GM12878 (cell line): ENCODE measurements at regions not wholly inside any gene's neighbourhood (a gene's known extent, or its start where the extent isn't known, plus 50 kb on each side); places are given as distances from the start of the nearest gene placed in this dataset.

Experiments used
- ATAC-seq: fragments of 200-7000 bp; cut with Tn5 transposase; 3 replicates; pipeline ENCODE4 v1.9.1; 2020; ENCODE audit warnings: mild to moderate bottlenecking, moderate library complexity
- BruUV-seq: library from RNA; stranded (reverse); fragments of 400-500 nt; replicated peaks from 2 replicates; lab custom pipeline; 2021; lab: Mats Ljungman, UMichigan
- CTCF ChIA-PET: fragments of 300-600 bp; sonication (Branson Sonifier 250); formaldehyde crosslinking; extraction: SDS; loops from one replicate; lab custom pipeline; 2021; ENCODE audit warnings: inconsistent platforms; lab: Yijun Ruan, JAX
- POLR2A ChIA-PET: fragments of 350-600 bp; formaldehyde crosslinking; extraction: SDS; loops from one replicate; lab custom pipeline; 2021; ENCODE audit warnings: inconsistent platforms; lab: Charles Lee
- RAD21 ChIA-PET: fragments of 300-600 bp; sonication (Branson Sonifier 250); formaldehyde crosslinking; loops from one replicate; lab custom pipeline; 2023; ENCODE audit warnings: antibody characterized with exemption; ENCODE audit not compliant: unreplicated experiment; lab: Charles Lee
- SMC1A ChIA-PET: fragments of 300-600 bp; sonication (Branson Sonifier 250); formaldehyde crosslinking; loops from one replicate; lab custom pipeline; 2023; ENCODE audit not compliant: unreplicated experiment, uncharacterized antibody; lab: Charles Lee
- DNase-seq: peaks from one replicate; pipeline ENCODE4 v3.0.0-alpha.2; 2011; ENCODE audit warnings: low read depth, low spot score
- FAIRE-seq: peaks from 3 replicates; lab custom pipeline; 2011; peaks lifted over from hg19 to GRCh38; lab: Jason Lieb, UNC
- H2AFZ ChIP-seq: 2 replicates; pipeline ENCODE4 v1.6.0; 2011; ENCODE audit warnings: low read depth, low read length, control low read depth; ENCODE audit not compliant: control insufficient read depth
- H3K27ac ChIP-seq: 2 replicates; pipeline ENCODE4 v1.5.1; 2011; ENCODE audit warnings: control low read depth; ENCODE audit not compliant: control insufficient read depth, insufficient read depth
- H3K27me3 ChIP-seq, 2 experiments: replicated peaks in 1 of 2; 2 replicates each; pipeline versions ENCODE4 v1.6.0 to v1.6.1; 2011; ENCODE audit warnings: low read length in 1 of 2; ENCODE audit not compliant: control insufficient read depth in 2 of 2, insufficient read depth in 2 of 2
- H3K36me3 ChIP-seq, 2 experiments: 2 replicates each; pipeline ENCODE4 v1.5.1; 2011; ENCODE audit warnings: low read length in 1 of 2; ENCODE audit not compliant: control insufficient read depth in 2 of 2, insufficient read depth in 2 of 2
- H3K4me1 ChIP-seq: 2 replicates; pipeline ENCODE4 v1.6.1; 2011; ENCODE audit warnings: mild to moderate bottlenecking, low read length, moderate library complexity, mixed read lengths; ENCODE audit not compliant: control insufficient read depth, insufficient read depth
- H3K4me2 ChIP-seq: 2 replicates; pipeline ENCODE4 v1.6.0; 2011; ENCODE audit warnings: control low read depth; ENCODE audit not compliant: control insufficient read depth, insufficient read depth
- H3K4me3 ChIP-seq: fragments of 200-600 bp; sonication (generic); 2 replicates; pipeline ENCODE4 v1.5.1; 2016
- H3K79me2 ChIP-seq: 2 replicates; pipeline ENCODE4 v1.6.0; 2011; ENCODE audit warnings: low read length; ENCODE audit not compliant: control insufficient read depth, insufficient read depth
- H3K9ac ChIP-seq: 2 replicates; pipeline ENCODE4 v1.8.0; 2011; ENCODE audit warnings: low read length, control low read depth, mixed read lengths; ENCODE audit not compliant: control insufficient read depth, insufficient read depth
- H3K9me3 ChIP-seq: replicated peaks from 3 replicates; pipeline ENCODE4 v1.5.1; 2011; ENCODE audit warnings: mild to moderate bottlenecking, low read length; ENCODE audit not compliant: control insufficient read depth, insufficient read depth
- H4K20me1 ChIP-seq: 2 replicates; pipeline ENCODE4 v1.6.0; 2011; ENCODE audit not compliant: control insufficient read depth, insufficient read depth
- BACH1 ChIP-seq: fragments of 450-650 bp; IDR thresholded peaks from 2 replicates; pipeline ENCODE4 v1.6.1; 2017; ENCODE audit warnings: mild to moderate bottlenecking, borderline replicate concordance
- CREB1 ChIP-seq: IDR thresholded peaks from 2 replicates; pipeline ENCODE4 v1.6.1; 2012; ENCODE audit warnings: low read depth, mild to moderate bottlenecking, inconsistent platforms
- GABPA ChIP-seq: IDR thresholded peaks from 2 replicates; pipeline ENCODE4 v1.6.1; 2014; ENCODE audit warnings: antibody characterized with exemption, low read depth, mild to moderate bottlenecking, inconsistent platforms
- LARP7 ChIP-seq: fragments of 450-650 bp; IDR thresholded peaks from 2 replicates; pipeline ENCODE4 v1.6.1; 2017; ENCODE audit warnings: mild to moderate bottlenecking
- POLR2A ChIP-seq: IDR thresholded peaks from 2 replicates; pipeline ENCODE4 v1.6.1; 2011; ENCODE audit warnings: low read depth, mild to moderate bottlenecking, low read length
- PRDM15 ChIP-seq: fragments of 450-650 bp; formaldehyde crosslinking; IDR thresholded peaks from 2 replicates; pipeline ENCODE4 v1.4.0; 2020; ENCODE audit warnings: mild to moderate bottlenecking, moderate library complexity
- RAD21 ChIP-seq: IDR thresholded peaks from 2 replicates; pipeline ENCODE4 v1.6.1; 2011; ENCODE audit warnings: mild to moderate bottlenecking, low read depth, low read length, moderate library complexity; ENCODE audit not compliant: insufficient read depth
- RBBP5 ChIP-seq: fragments of 200-600 bp; sonication (generic); conservative IDR thresholded peaks from 2 replicates; pipeline ENCODE4 v1.6.1; 2016
- SP1 ChIP-seq: IDR thresholded peaks from one replicate; pipeline ENCODE4 v1.6.1; 2011; ENCODE audit warnings: low read depth, low read length
- STAT1 ChIP-seq: fragments of 450-650 bp; conservative IDR thresholded peaks from 2 replicates; pipeline ENCODE4 v1.6.1; 2014; ENCODE audit warnings: antibody characterized with exemption, mild to moderate bottlenecking
- STAT3 ChIP-seq: IDR thresholded peaks from 2 replicates; pipeline ENCODE4 v1.6.1; 2011; ENCODE audit warnings: low read depth, low read length, improper control_type of control experiment
- SUZ12 ChIP-seq: fragments of 200-600 bp; sonication (generic); IDR thresholded peaks from one replicate; pipeline ENCODE4 v1.6.1; 2018; ENCODE audit warnings: antibody characterized with exemption, mild to moderate bottlenecking; ENCODE audit not compliant: unreplicated experiment
- ZNF207 ChIP-seq: fragments of 450-650 bp; IDR thresholded peaks from 2 replicates; pipeline ENCODE4 v1.6.1; 2014; ENCODE audit warnings: antibody characterized with exemption, mild to moderate bottlenecking, borderline replicate concordance
- ZNF384 ChIP-seq: IDR thresholded peaks from 2 replicates; pipeline ENCODE4 v1.6.1; 2012; ENCODE audit warnings: low read depth, mild to moderate bottlenecking, low read length, improper control_type of control experiment, borderline replicate concordance
- ZNF622 ChIP-seq: fragments of 450-650 bp; IDR thresholded peaks from 2 replicates; pipeline ENCODE4 v1.6.1; 2017; ENCODE audit warnings: mild to moderate bottlenecking, inconsistent platforms
- WGBS: methylation state at CpG from one replicate; pipeline ENCODE4 v1.1.6; 2016; ENCODE audit warnings: low lambda C conversion rate; ENCODE audit not compliant: insufficient replicate concordance, insufficient coverage; ENCODE audit errors: missing lambda C conversion rate; 5-methylcytosine and 5-hydroxymethylcytosine counted together
- in situ Hi-C: fragments of 300-500 bp; cut with MboI; formaldehyde crosslinking; loops from 9 replicates; pipeline ENCODE4 v1.14.3; 2018; ENCODE audit warnings: mixed read lengths
- intact Hi-C: fragments of 100-400 bp; cut with micrococcal nuclease; formaldehyde crosslinking; loops from one replicate; pipeline ENCODE4 v1.14.2; 2022; ENCODE audit not compliant: unreplicated experiment
- TF ChIP-seq, protein P1 (sequence below): fragments of 450-650 bp; IDR thresholded peaks from 2 replicates; pipeline ENCODE4 v1.6.1; 2017; ENCODE audit warnings: mild to moderate bottlenecking, moderate library complexity
- TF ChIP-seq, protein P2 (sequence below): IDR thresholded peaks from 2 replicates; pipeline ENCODE4 v1.6.1; 2011; ENCODE audit warnings: borderline replicate concordance, low read depth, mild to moderate bottlenecking, moderate library complexity, low read length; ENCODE audit not compliant: insufficient read depth, poor library complexity, severe bottlenecking

- Histone ChIP-seq H3K79me2 (no peaks in the 10 kb centered on the region), H3K4me1 (no peaks in the 10 kb centered on the region), H4K20me1 (no peaks in the 10 kb centered on the region), H3K36me3 (no peaks in the 10 kb centered on the region), H2AFZ (no peak overlapping the region), H3K4me2 (no peak overlapping the region), H3K9me3 (no peaks in the 10 kb centered on the region), H3K4me3 (no peak overlapping the region), H3K27me3 (no peaks in the 10 kb centered on the region), H3K9ac (no peak overlapping the region), H3K27ac (no peak overlapping the region)
- ChIA-PET POLR2A (no interaction called here), RAD21 (no interaction called here), SMC1A (no interaction called here), CTCF (no interaction called here)
- ATAC-seq: no peak
- in situ Hi-C loops: no loop called here
- 79% methylated on average over 2 of the region's 2 CpGs for WGBS
- FAIRE-seq: no peak
- BruUV-seq: no TSS peak
- intact Hi-C loops: no loop called here
- no peak for DNase-seq
- TF ChIP-seq PRDM15: no peak
- TF ChIP-seq SP1: no peak
- no peak for TF ChIP-seq GABPA
- TF ChIP-seq ZNF622: no peak
- TF ChIP-seq RBBP5: no peak
- TF ChIP-seq SUZ12: no peak
- TF ChIP-seq LARP7: no peak
- TF ChIP-seq STAT3: no peak
- TF ChIP-seq POLR2A: no peak
- TF ChIP-seq, protein P1, sequence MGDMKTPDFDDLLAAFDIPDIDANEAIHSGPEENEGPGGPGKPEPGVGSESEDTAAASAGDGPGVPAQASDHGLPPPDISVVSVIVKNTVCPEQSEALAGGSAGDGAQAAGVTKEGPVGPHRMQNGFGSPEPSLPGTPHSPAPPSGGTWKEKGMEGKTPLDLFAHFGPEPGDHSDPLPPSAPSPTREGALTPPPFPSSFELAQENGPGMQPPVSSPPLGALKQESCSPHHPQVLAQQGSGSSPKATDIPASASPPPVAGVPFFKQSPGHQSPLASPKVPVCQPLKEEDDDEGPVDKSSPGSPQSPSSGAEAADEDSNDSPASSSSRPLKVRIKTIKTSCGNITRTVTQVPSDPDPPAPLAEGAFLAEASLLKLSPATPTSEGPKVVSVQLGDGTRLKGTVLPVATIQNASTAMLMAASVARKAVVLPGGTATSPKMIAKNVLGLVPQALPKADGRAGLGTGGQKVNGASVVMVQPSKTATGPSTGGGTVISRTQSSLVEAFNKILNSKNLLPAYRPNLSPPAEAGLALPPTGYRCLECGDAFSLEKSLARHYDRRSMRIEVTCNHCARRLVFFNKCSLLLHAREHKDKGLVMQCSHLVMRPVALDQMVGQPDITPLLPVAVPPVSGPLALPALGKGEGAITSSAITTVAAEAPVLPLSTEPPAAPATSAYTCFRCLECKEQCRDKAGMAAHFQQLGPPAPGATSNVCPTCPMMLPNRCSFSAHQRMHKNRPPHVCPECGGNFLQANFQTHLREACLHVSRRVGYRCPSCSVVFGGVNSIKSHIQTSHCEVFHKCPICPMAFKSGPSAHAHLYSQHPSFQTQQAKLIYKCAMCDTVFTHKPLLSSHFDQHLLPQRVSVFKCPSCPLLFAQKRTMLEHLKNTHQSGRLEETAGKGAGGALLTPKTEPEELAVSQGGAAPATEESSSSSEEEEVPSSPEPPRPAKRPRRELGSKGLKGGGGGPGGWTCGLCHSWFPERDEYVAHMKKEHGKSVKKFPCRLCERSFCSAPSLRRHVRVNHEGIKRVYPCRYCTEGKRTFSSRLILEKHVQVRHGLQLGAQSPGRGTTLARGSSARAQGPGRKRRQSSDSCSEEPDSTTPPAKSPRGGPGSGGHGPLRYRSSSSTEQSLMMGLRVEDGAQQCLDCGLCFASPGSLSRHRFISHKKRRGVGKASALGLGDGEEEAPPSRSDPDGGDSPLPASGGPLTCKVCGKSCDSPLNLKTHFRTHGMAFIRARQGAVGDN: no peak
- TF ChIP-seq, protein P2, sequence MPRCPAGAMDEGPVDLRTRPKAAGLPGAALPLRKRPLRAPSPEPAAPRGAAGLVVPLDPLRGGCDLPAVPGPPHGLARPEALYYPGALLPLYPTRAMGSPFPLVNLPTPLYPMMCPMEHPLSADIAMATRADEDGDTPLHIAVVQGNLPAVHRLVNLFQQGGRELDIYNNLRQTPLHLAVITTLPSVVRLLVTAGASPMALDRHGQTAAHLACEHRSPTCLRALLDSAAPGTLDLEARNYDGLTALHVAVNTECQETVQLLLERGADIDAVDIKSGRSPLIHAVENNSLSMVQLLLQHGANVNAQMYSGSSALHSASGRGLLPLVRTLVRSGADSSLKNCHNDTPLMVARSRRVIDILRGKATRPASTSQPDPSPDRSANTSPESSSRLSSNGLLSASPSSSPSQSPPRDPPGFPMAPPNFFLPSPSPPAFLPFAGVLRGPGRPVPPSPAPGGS: no peak
- TF ChIP-seq ZNF384: no peak
- TF ChIP-seq ZNF207: no peak
- TF ChIP-seq STAT1: no peak
- no peak for TF ChIP-seq RAD21
- no peak for TF ChIP-seq CREB1
- no peak for TF ChIP-seq BACH1
Measured at GRCh38 chr13:108455320-108455719, 174.1 kb upstream of the MYO16 start.
